ENCODE measurements at regions not wholly inside any gene's neighbourhood (a gene's known extent, or its start where the extent isn't known, plus 50 kb on each side); places are given as distances from the start of the nearest gene placed in this dataset.

DNA sequence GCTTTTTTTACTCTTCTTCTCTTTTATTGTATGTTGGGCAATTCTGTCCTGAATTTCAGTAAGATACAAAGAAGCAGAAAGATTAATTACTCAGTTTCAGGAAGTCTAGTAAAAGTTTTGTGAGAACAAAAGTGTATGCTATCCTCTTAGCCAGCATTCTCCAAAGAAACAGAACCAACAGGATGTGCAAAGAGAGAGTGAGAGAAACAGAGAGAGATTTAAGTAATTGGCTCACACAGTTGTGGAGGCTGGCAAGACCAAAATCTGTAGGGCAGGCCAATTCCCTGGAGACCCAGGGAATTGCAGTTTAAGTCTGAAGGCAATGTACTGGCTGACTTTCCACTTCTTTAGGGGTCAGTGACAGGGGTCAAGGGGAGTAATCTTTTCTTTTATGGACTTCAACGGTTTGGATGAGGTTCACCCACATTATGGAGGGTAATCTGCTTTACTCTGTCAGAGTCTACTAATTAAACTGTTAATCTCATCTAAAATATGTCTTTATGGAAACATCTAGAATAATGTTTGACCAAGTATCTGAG is 59.2 kb upstream of the SLC39A8 start:
- TF ChIP-seq CTCF (IDR thresholded peaks at IDR 0.05) (no peak), POLR2A (IDR thresholded peaks at IDR 0.05) (no peak)

Measured in thyroid gland (tissue), 4 donors.